ENCODE measurements at regions not wholly inside any gene's neighbourhood (a gene's known extent, or its start where the extent isn't known, plus 50 kb on each side); places are given as distances from the start of the nearest gene placed in this dataset.

- TF ChIP-seq POLR2A (IDR thresholded peaks at IDR 0.05; ENCODE audit: low read length) (no peak), GATA1 (IDR thresholded peaks at IDR 0.05; ENCODE audit: low read depth, low read length) (no peak)
Observed at GRCh38 chr5:113794981-113795380, 281.5 kb downstream of the YTHDC2 start.

All from erythroblast (primary cell).